GM21515 (cell line): ENCODE measurements at regions not wholly inside any gene's neighbourhood (a gene's known extent, or its start where the extent isn't known, plus 50 kb on each side); places are given as distances from the start of the nearest gene placed in this dataset.

Experiments
- ATAC-seq: cut with Tn5 transposase; IDR thresholded peaks from one replicate; pipeline ENCODE4 v1.9.1; 2021; ENCODE audit not compliant: unreplicated experiment

DNA sequence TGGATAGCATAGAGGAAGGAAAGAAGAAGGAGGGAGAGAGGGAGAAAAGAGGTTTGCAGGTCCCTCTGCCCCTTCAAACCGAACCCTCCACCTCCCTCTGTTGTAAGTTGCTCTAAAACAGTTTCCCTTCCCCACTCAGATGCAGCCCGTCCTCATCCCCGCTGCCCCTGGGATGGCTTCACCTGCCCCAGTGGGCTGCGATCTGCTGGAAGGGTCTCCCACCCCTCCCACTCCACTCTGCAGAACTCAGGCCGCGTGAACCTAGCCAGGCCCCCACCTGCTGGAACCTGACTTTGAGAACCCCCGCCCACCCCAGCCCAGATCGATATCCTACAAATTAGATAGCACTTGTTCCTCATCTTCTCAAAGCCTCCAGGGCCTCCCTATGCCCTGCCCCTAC is 190.8 kb downstream of the DLL1 start:
- ATAC-seq = no peak

GRCh38 chr6:170099387-170099786 is 191.5 kb downstream of the DLL1 start:
- ATAC-seq = no peak

DNA sequence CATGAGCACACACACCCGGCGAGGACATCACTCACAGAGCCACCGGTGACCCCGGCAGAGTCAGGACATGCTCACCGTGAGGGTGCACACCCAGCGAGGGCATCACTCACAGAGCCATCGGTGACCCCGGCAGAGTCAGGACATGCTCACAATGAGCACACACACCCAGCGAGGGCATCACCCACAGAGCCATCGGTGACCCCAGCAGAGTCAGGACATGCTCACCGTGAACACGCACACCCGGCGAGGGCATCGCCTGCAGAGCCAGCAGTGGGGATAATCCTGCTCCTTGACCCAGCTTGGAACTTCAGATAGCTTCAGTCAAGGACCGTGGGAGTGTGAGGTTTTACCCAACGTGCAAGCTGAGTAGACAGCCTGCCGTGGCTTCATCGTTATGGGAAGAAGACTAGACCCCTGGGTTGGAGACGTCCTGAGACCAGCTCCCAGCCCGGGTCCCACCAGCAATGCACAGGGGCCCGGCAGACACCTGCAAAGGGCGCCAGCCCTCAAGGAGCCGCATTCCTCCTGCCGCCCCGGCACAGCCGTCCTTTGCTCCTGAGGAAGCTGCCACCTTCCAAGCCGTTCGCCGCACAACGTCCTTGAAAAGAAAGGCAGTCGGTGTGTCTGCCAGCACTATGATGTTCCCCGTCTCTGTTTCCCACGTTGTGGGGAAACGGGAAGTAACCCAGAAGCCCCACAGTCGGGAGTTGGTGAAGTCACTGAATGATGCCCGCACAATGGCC is 192.3 kb downstream of the DLL1 start:
- ATAC-seq = no peak

GRCh38 chr6:170097505-170098427 is 193.1 kb downstream of the DLL1 start:
- ATAC-seq = no peak

- ATAC-seq = no peak
Observed at GRCh38 chr6:170096803-170097504, 193.9 kb downstream of the DLL1 start.

GRCh38 chr6:170096191-170096802 is 194.6 kb downstream of the DLL1 start:
- ATAC-seq = no peak

GRCh38 chr6:170095273-170095981 is 195.5 kb downstream of the DLL1 start:
- ATAC-seq = no peak

DNA sequence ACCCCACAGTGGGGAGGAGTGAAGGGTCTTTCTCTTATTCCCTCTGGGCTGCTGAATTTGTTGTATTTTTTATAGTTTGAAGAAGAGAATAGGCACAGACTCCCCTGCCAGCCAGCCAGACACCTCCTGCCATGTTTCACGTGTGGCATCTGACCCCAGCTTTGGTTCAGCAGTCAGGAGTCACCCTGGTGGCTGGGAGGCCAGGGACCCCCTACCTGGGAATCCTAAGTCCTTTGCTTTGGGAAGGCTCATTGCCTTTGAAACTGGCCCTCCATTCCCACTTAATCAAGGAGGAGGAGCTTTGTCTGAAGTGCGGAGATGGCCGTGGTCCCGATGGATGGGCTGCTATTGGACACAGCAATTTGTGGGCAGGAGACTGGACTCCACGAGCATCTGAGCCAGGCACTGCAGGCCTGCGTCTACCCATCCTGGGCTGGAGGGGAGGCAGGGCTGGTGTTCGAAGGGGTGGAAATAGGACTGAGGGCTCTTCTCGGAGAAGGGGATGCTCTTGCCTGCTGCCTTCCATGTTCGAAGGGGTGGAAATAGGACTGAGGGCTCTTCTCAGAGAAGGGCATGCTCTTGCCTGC is 196.1 kb downstream of the DLL1 start:
- ATAC-seq = no peak

- ATAC-seq = no peak
Observed at GRCh38 chr6:170093658-170094596, 197.0 kb downstream of the DLL1 start.

GRCh38 chr6:170093276-170093657 is 197.6 kb downstream of the DLL1 start:
- ATAC-seq = no peak

DNA sequence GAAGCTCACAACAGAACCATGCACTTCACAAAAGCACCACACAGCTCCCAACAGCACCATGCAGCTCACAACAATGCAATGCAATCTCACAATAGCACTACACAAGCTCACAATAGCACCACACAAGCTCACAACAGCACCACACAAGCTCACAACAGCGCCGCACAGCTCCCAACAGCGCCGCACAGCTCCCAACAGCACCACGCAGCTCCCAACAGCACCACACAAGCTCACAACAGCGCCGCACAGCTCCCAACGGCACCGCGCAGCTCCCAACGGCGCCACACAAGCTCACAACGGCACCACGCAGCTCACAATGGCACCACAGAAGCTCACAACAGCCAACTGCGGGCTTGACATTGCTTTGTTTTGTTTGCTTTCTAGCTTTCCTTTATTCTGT is 198.1 kb downstream of the DLL1 start:
- ATAC-seq = no peak

DNA sequence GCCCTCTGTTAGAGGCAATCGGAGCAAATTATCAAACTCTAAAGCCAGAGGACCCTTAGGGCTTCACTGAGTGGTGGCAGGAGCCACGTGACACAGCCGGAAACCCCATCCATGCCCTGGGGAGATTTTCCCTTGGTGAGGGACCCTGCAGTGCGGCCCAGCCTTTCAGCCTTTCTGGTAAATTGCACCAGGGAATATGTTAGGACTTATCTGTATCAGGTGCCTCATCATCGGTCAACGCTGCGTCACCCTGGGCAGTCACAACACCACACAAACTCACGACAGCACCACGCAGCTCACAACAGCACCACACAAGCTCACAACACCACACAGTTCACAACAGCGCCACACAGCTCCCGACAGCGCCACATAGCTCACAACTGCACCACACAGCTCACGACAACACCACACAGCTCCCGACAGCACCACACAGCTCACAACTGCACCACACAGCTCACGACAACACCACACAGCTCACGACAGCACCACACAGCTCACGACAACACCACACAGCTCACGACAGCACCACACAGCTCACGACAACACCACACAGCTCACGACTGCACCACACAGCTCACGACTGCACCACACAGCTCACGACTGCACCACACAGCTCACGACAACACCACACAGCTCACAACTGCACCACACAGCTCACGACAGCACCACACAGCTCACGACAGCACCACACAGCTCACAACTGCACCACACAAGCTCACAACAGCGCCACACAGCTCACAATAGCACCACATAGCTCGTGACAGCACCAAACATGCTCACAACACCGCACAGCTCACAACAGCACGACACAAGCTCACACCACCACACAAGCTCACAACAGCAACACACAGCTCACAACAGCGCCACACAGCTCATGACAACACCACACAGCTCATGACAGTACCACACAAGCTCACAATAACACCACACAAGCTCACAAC is 199.0 kb downstream of the DLL1 start:
- ATAC-seq = no peak

DNA sequence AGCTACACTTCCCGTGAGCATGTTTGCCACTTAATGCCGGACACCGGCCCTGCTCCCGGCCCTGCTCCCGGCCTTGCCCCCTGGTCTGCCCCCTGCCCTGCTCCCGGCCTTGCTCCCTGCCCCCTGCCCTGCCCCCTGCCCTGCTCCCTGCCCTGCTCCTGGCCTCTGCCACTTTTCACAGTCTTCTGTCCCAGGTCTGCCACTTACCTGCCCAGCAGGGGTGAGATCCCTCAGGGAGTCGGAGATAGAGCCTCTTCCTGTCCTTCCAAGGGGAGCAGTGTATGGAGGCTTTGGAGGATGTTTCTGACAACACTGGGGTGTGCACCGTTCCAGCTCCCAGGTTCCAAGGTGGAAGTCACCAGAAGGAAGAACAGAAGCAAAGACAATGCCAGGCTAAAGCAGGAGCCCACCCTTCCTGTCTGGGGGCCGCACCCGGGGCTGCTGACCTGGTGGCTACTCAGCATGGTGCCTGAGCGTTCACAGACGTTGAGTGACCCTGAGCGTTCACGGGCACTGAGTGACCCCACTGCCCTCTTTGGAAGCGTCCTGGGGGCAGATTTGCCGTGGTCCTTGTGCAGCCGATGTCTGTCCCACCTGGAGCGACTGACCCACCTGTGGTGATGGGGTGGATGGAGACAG is 199.8 kb downstream of the DLL1 start:
- no peak for ATAC-seq

GRCh38 chr6:170090561-170090960 is 200.3 kb downstream of the DLL1 start:
- no peak for ATAC-seq

DNA sequence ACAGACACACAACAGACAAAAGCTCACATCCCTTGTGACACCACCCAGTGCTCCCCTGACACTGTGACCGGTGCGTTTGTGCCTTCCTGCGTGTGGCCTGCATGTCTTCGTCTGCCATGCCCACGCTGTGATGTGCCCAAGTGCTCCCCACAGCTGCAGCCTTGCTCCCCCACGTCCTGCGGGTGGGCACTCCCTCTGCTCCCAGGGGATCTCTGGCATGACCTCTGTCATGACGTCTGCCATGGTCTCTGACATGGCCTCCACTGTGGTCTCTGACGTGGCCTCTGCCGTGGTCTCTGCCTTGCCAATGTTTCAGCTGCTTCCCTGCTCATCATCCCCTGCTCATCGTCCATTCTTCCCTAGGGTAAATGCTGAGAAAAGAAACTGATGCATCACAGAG is 200.9 kb downstream of the DLL1 start:
- ATAC-seq = peak; percentile 6

DNA sequence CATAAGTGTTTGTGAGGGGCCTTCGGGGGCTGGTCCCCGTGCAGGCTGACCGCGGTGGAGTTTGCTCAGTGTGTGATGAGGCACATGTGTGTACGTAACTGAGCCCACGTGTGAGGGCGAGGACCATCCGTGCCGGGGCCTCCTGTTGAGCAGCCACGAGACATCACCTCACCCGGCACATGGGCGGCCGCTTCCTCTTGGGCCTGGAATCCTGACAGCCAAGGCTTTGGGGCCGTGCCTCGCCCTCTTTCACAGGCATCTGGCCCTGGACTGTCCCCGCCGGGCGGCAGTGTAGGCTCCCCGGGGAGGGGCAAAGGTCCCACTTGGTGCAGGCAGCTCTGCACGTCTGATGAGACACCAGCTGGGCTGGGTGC is 202.3 kb downstream of the DLL1 start:
- ATAC-seq = peak; percentile 8

GRCh38 chr6:170087941-170088581 is 202.8 kb downstream of the DLL1 start:
- ATAC-seq = peak; percentile 72
